Myocyte (in vitro differentiated cells): ENCODE measurements at regions not wholly inside any gene's neighbourhood (a gene's known extent, or its start where the extent isn't known, plus 50 kb on each side); places are given as distances from the start of the nearest gene placed in this dataset.
"Not testable (repeated sequence)": the region's sequence is repeated elsewhere in the genome, so short reads cannot be mapped to it uniquely, and the experiment has no call there.

Experiments
- DNase-seq: peaks from one replicate; pipeline ENCODE4 v3.0.0-alpha.2; 2012; ENCODE audit warnings: low read depth

GRCh38 chrX:99988532-99988931 is 421.5 kb downstream of the PCDH19 start:
- not testable (repeated sequence) for DNase-seq

GRCh38 chrX:99973572-99974226 is 436.4 kb downstream of the PCDH19 start:
- no peak for DNase-seq

GRCh38 chrX:99939883-99940232 is 470.2 kb downstream of the PCDH19 start:
- no peak for DNase-seq

GRCh38 chrX:99939206-99939882 is 470.7 kb downstream of the PCDH19 start:
- not testable (repeated sequence) for DNase-seq

- DNase-seq = no peak
Observed at GRCh38 chrX:99938464-99938863, 471.6 kb downstream of the PCDH19 start.

- DNase-seq = no peak
Observed at GRCh38 chrX:99933865-99934264, 476.2 kb downstream of the PCDH19 start.

GRCh38 chrX:99914635-99915034 is 495.4 kb downstream of the PCDH19 start:
- DNase-seq = peak; percentile 14

- DNase-seq = no peak
Observed at GRCh38 chrX:99913611-99914010, 496.5 kb downstream of the PCDH19 start.

GRCh38 chrX:99909946-99910345 is 500.1 kb downstream of the PCDH19 start:
- no peak for DNase-seq

- peak; percentile 0 for DNase-seq
Observed at GRCh38 chrX:99901091-99901490, 509.0 kb downstream of the PCDH19 start.

- DNase-seq = no peak
Observed at GRCh38 chrX:99887918-99888317, 522.2 kb downstream of the PCDH19 start.

GRCh38 chrX:99857455-99857854 is 552.6 kb downstream of the PCDH19 start:
- DNase-seq = no peak

- no peak for DNase-seq
Observed at GRCh38 chrX:99833821-99834220, 576.3 kb downstream of the PCDH19 start.

- no peak for DNase-seq
Observed at GRCh38 chrX:99820197-99820596, 589.9 kb downstream of the PCDH19 start.

- no peak for DNase-seq
Observed at GRCh38 chrX:99800016-99800415, 610.1 kb downstream of the PCDH19 start.

- DNase-seq = no peak
Observed at GRCh38 chrX:99798936-99799335, 611.1 kb downstream of the PCDH19 start.

GRCh38 chrX:99795495-99795894 is 614.6 kb downstream of the PCDH19 start:
- no peak for DNase-seq

- DNase-seq = no peak
Observed at GRCh38 chrX:99782516-99783040, 627.5 kb downstream of the PCDH19 start.

GRCh38 chrX:99777912-99778311 is 632.2 kb downstream of the PCDH19 start:
- DNase-seq = no peak

GRCh38 chrX:99761731-99762130 is 648.3 kb downstream of the PCDH19 start:
- no peak for DNase-seq

GRCh38 chrX:99752776-99753175 is 657.3 kb downstream of the PCDH19 start:
- no peak for DNase-seq

GRCh38 chrX:99750721-99751120 is 659.4 kb downstream of the PCDH19 start:
- no peak for DNase-seq

- DNase-seq = no peak
Observed at GRCh38 chrX:99722094-99722493, 688.0 kb downstream of the PCDH19 start.
